ENCODE measurements at regions not wholly inside any gene's neighbourhood (a gene's known extent, or its start where the extent isn't known, plus 50 kb on each side); places are given as distances from the start of the nearest gene placed in this dataset.

DNA sequence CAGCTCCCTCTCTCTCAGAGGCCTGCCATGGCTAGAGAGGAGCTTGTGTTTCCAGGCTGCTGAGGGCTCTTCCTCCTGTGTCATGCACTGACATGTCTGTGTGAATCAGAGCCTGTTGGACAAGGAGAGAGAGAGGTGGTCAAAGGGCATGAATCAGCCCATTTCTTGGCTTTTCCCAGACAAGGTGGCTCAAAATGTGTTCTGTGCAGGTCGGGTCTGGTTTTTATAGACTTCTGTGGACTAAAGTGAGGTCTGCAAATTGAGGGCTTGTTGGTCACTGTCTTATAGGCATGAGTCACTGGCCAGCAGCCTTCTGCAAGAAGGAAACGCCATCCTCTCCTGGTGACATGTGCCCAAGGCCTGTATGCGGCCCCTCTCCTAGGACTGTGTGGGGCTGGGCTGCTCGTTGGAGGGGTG lies 97.9 kb downstream of the FOXL1 start:
- no peak for TF ChIP-seq POLR2A (IDR thresholded peaks at IDR 0.05; ENCODE audit: low read length)
- TF ChIP-seq GATA1 (IDR thresholded peaks at IDR 0.05; ENCODE audit: low read depth, low read length): no peak

All from erythroblast (primary cell).